Neural cell (in vitro differentiated cells): ENCODE measurements at regions not wholly inside any gene's neighbourhood (a gene's known extent, or its start where the extent isn't known, plus 50 kb on each side); places are given as distances from the start of the nearest gene placed in this dataset.

Experiments
- H2AFZ ChIP-seq: fragments of 200-600, 300-800 bp; sonication (generic), shearing (Covaris generic); 2 replicates; pipeline ENCODE4 v1.6.0; 2014; ENCODE audit warnings: low read depth, mild to moderate bottlenecking, antibody characterized with exemption, low read length, moderate library complexity
- H3F3A ChIP-seq: fragments of 200-600 bp; shearing (Covaris generic); 2 replicates; pipeline ENCODE4 v1.6.1; 2016; ENCODE audit warnings: mild to moderate bottlenecking, moderate library complexity, mixed read lengths, antibody characterized with exemption, low read length; ENCODE audit not compliant: insufficient read depth, poor library complexity, severe bottlenecking
- H3K27ac ChIP-seq: fragments of 200-600, 300-800 bp; sonication (generic), shearing (Covaris generic); 2 replicates; pipeline ENCODE4 v1.5.1; 2014; ENCODE audit warnings: mild to moderate bottlenecking, low read length, moderate library complexity
- H3K27me3 ChIP-seq: fragments of 300-800, 200-600 bp; sonication (generic), shearing (Covaris generic); 2 replicates; pipeline ENCODE4 v1.6.0; 2014; ENCODE audit warnings: mild to moderate bottlenecking, low read depth, low read length, moderate library complexity; ENCODE audit not compliant: insufficient read depth
- H3K36me3 ChIP-seq: fragments of 300-800, 200-600 bp; sonication (generic), shearing (Covaris generic); 2 replicates; pipeline ENCODE4 v1.5.1; 2014; ENCODE audit warnings: mild to moderate bottlenecking, antibody characterized with exemption, low read length, moderate library complexity; ENCODE audit not compliant: insufficient read depth
- H3K4me2 ChIP-seq: fragments of 300-800, 200-600 bp; sonication (generic), shearing (Covaris generic); 2 replicates; pipeline ENCODE4 v1.6.0; 2014; ENCODE audit warnings: mild to moderate bottlenecking, low read length
- H3K4me3 ChIP-seq: fragments of 300-800, 200-600 bp; sonication (generic), shearing (Covaris generic); 2 replicates; pipeline ENCODE4 v1.5.1; 2014; ENCODE audit warnings: mild to moderate bottlenecking, low read length, moderate library complexity
- H3K79me2 ChIP-seq: fragments of 200-600 bp; shearing (Covaris generic); replicated peaks from 2 replicates; pipeline ENCODE4 v1.6.0; 2014; ENCODE audit warnings: mild to moderate bottlenecking, low read length, moderate library complexity; ENCODE audit not compliant: insufficient read depth
- H3K9ac ChIP-seq: fragments of 300-800, 200-600 bp; sonication (generic), shearing (Covaris generic); 2 replicates; pipeline ENCODE4 v1.6.1; 2016; ENCODE audit warnings: mild to moderate bottlenecking, low read length, mixed read lengths
- H3K9me2 ChIP-seq: fragments of 200-600 bp; shearing (Covaris generic); 2 replicates; pipeline ENCODE4 v1.6.1; 2016; ENCODE audit warnings: mild to moderate bottlenecking, low read length, mixed read lengths; ENCODE audit not compliant: insufficient read depth
- H3K9me3 ChIP-seq: fragments of 200-600, 300-800 bp; sonication (generic), shearing (Covaris generic); 2 replicates; pipeline ENCODE4 v1.6.1; 2016; ENCODE audit warnings: mild to moderate bottlenecking, mixed run types, low read length, moderate library complexity, mixed read lengths
- H4K20me1 ChIP-seq: fragments of 200-600 bp; shearing (Covaris generic); 2 replicates; pipeline ENCODE4 v1.6.1; 2016; ENCODE audit warnings: mild to moderate bottlenecking, mixed run types; ENCODE audit not compliant: insufficient read depth
- CTCF ChIP-seq: fragments of 450-650 bp; IDR thresholded peaks from 2 replicates; pipeline ENCODE4 v1.5.1; 2014; ENCODE audit warnings: antibody characterized with exemption, mild to moderate bottlenecking, moderate library complexity; ENCODE audit not compliant: poor library complexity, severe bottlenecking
- EP300 ChIP-seq: fragments of 450-650 bp; conservative IDR thresholded peaks from 2 replicates; pipeline ENCODE4 v1.6.1; 2014; ENCODE audit warnings: antibody characterized with exemption, mild to moderate bottlenecking, moderate library complexity; ENCODE audit not compliant: poor library complexity, severe bottlenecking
- EZH2 ChIP-seq: fragments of 200-600, 300-800 bp; shearing (Covaris generic), sonication (generic); IDR thresholded peaks from 2 replicates; pipeline ENCODE4 v1.6.1; 2014; ENCODE audit warnings: antibody characterized with exemption, low read length, borderline replicate concordance, mild to moderate bottlenecking; ENCODE audit not compliant: insufficient read depth, poor library complexity, severe bottlenecking
- MXI1 ChIP-seq: fragments of 450-650 bp; conservative IDR thresholded peaks from 2 replicates; pipeline ENCODE4 v1.6.1; 2014; ENCODE audit warnings: antibody characterized with exemption, mild to moderate bottlenecking; ENCODE audit not compliant: poor library complexity, severe bottlenecking
- POLR2AphosphoS5 ChIP-seq: IDR thresholded peaks from 2 replicates; pipeline ENCODE4 v1.6.1; 2012
- RAD21 ChIP-seq: fragments of 450-650 bp; conservative IDR thresholded peaks from 2 replicates; pipeline ENCODE4 v1.6.1; 2014; ENCODE audit warnings: antibody characterized with exemption, mild to moderate bottlenecking, moderate library complexity
- SMC3 ChIP-seq: fragments of 450-650 bp; conservative IDR thresholded peaks from 2 replicates; pipeline ENCODE4 v1.6.1; 2014; ENCODE audit warnings: antibody characterized with exemption, mild to moderate bottlenecking, moderate library complexity; ENCODE audit not compliant: poor library complexity
- TAF1 ChIP-seq: IDR thresholded peaks from 2 replicates; pipeline ENCODE4 v1.6.1; 2012; ENCODE audit warnings: low read depth
- TF ChIP-seq, protein P1 (sequence below): IDR thresholded peaks from 2 replicates; pipeline ENCODE4 v1.6.1; 2012; ENCODE audit warnings: borderline replicate concordance

- H4K20me1 ChIP-seq: peaks cover 9% of the 10 kb centered on the region
- TF ChIP-seq SMC3 (no peak), EP300 (no peak), CTCF (no peak), MXI1 (no peak), RAD21 (no peak), TAF1 (no peak), EZH2 (no peak), POLR2AphosphoS5 (no peak)
- TF ChIP-seq, protein P1, sequence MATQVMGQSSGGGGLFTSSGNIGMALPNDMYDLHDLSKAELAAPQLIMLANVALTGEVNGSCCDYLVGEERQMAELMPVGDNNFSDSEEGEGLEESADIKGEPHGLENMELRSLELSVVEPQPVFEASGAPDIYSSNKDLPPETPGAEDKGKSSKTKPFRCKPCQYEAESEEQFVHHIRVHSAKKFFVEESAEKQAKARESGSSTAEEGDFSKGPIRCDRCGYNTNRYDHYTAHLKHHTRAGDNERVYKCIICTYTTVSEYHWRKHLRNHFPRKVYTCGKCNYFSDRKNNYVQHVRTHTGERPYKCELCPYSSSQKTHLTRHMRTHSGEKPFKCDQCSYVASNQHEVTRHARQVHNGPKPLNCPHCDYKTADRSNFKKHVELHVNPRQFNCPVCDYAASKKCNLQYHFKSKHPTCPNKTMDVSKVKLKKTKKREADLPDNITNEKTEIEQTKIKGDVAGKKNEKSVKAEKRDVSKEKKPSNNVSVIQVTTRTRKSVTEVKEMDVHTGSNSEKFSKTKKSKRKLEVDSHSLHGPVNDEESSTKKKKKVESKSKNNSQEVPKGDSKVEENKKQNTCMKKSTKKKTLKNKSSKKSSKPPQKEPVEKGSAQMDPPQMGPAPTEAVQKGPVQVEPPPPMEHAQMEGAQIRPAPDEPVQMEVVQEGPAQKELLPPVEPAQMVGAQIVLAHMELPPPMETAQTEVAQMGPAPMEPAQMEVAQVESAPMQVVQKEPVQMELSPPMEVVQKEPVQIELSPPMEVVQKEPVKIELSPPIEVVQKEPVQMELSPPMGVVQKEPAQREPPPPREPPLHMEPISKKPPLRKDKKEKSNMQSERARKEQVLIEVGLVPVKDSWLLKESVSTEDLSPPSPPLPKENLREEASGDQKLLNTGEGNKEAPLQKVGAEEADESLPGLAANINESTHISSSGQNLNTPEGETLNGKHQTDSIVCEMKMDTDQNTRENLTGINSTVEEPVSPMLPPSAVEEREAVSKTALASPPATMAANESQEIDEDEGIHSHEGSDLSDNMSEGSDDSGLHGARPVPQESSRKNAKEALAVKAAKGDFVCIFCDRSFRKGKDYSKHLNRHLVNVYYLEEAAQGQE: no peak
- H3K4me3 ChIP-seq: no peak overlapping the region
- peaks cover 15% of the 10 kb centered on the region for H3K79me2 ChIP-seq
- no peaks in the 10 kb centered on the region for H3K36me3 ChIP-seq
- H3K27me3 ChIP-seq: no peaks in the 10 kb centered on the region
- no peaks in the 10 kb centered on the region for H3K9me2 ChIP-seq
- H2AFZ ChIP-seq: no peak overlapping the region
- no peak overlapping the region for H3K27ac ChIP-seq
- no peaks in the 10 kb centered on the region for H3K9me3 ChIP-seq
- no peak overlapping the region for H3K9ac ChIP-seq
- H3K4me2 ChIP-seq: no peak overlapping the region
- no peaks in the 10 kb centered on the region for H3F3A ChIP-seq
These were observed 105.8 kb upstream of the ANK3 start for GRCh38 chr10:60495338-60496055.

DNA sequence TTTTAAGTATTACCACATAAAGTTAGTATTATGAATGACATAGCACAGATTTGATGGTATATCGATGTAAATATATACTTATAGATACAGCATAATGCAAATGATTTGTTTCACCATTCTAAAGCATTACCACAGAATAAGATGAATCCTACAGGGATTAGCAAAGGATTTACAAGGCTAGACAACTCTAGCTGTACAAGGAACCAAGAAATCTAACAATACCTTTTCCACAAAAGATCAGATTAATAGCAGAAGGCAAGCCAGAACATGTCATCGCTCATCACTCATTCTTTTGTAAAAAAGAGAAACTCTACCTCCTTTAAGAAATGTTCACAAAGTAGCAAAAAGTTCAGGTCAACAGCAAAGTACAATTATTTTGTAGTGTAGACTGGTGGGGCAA, 105.1 kb upstream of the ANK3 start:
- peaks cover 7% of the 10 kb centered on the region for H3K79me2 ChIP-seq
- H3F3A ChIP-seq: no peaks in the 10 kb centered on the region
- no peaks in the 10 kb centered on the region for H3K36me3 ChIP-seq
- no peak overlapping the region for H2AFZ ChIP-seq
- no peaks in the 10 kb centered on the region for H3K9me3 ChIP-seq
- H3K27ac ChIP-seq: no peak overlapping the region
- no peaks in the 10 kb centered on the region for H3K27me3 ChIP-seq
- peaks cover 5% of the 10 kb centered on the region for H4K20me1 ChIP-seq
- H3K4me3 ChIP-seq: no peak overlapping the region
- no peaks in the 10 kb centered on the region for H3K9me2 ChIP-seq
- no peak overlapping the region for H3K4me2 ChIP-seq
- TF ChIP-seq EZH2: no peak
- H3K9ac ChIP-seq: no peak overlapping the region
